ENCODE measurements at regions not wholly inside any gene's neighbourhood (a gene's known extent, or its start where the extent isn't known, plus 50 kb on each side); places are given as distances from the start of the nearest gene placed in this dataset.
"Not testable (repeated sequence)": the region's sequence is repeated elsewhere in the genome, so short reads cannot be mapped to it uniquely, and the experiment has no call there.

GRCh38 chr1:89436856-89437255, 73.0 kb downstream of the GBP6 start:
- Histone ChIP-seq H3K27me3 (ENCODE audit: control insufficient read depth, insufficient read depth, low read length) (peaks cover 8% of the 10 kb centered on the region; the same call in 1 of the 2 replicates), H3K9me3 (ENCODE audit: control insufficient read depth, insufficient read depth, low read depth, low read length) (no peaks in the 10 kb centered on the region), H3K27ac (ENCODE audit: low read length) (no peak overlapping the region), H3K4me3 (ENCODE audit: low read depth in 2 of 2, low read length in 2 of 2) (no peak overlapping the region), H3K36me3 (ENCODE audit: control insufficient read depth, insufficient read depth, low read length) (no peaks in the 10 kb centered on the region), H3K4me1 (ENCODE audit: control insufficient read depth, insufficient read depth, low read length) (no peaks in the 10 kb centered on the region)
- TF ChIP-seq POLR2AphosphoS5 (IDR thresholded peaks at IDR 0.05; ENCODE audit: low read depth, low read length) (no peak), TCF7L2 (IDR thresholded peaks at IDR 0.05; ENCODE audit: low read depth, low read length) (no peak), SIN3A (IDR thresholded peaks at IDR 0.05; ENCODE audit: borderline replicate concordance, insufficient read depth, low read depth, low read length) (no peak)
- POLR2A ChIA-PET, result no interaction called here
- intact Hi-C loops (cut with micrococcal nuclease; ENCODE audit: unreplicated experiment) (no loop called here), in situ Hi-C loops (cut with HindIII; ENCODE audit: low pct_unique_long_range_greater_than_20kb, low sequenced_read_pairs) (no loop called here)
- BruUV-seq (replicated peaks), result no TSS peak
- CTCF ChIA-PET, result no interaction called here
- DNase-seq (ENCODE audit: low read depth, low spot score) (no peak), ATAC-seq (no peak)

GRCh38 chr1:89438301-89438700, 74.4 kb downstream of the GBP6 start:
- BruUV-seq (replicated peaks), result not testable (repeated sequence)

GRCh38 chr1:89440911-89441310, 77.1 kb downstream of the GBP6 start:
- no peak overlapping the region for H3K27ac ChIP-seq (ENCODE audit: low read length)
- H3K27me3 ChIP-seq (ENCODE audit: control insufficient read depth, insufficient read depth, low read length), result no peaks in the 10 kb centered on the region
- DNase-seq (ENCODE audit: low read depth, low spot score) (no peak), ATAC-seq (no peak)
- POLR2A ChIA-PET, result no interaction called here
- H3K4me3 ChIP-seq (ENCODE audit: low read depth in 2 of 2, low read length in 2 of 2), result no peak overlapping the region
- in situ Hi-C loops (cut with HindIII; ENCODE audit: low pct_unique_long_range_greater_than_20kb, low sequenced_read_pairs) (no loop called here), intact Hi-C loops (cut with micrococcal nuclease; ENCODE audit: unreplicated experiment) (no loop called here)
- H3K4me1 ChIP-seq (ENCODE audit: control insufficient read depth, insufficient read depth, low read length), result no peaks in the 10 kb centered on the region
- no peaks in the 10 kb centered on the region for H3K36me3 ChIP-seq (ENCODE audit: control insufficient read depth, insufficient read depth, low read length)
- no peak for TF ChIP-seq TCF7L2 (IDR thresholded peaks at IDR 0.05; ENCODE audit: low read depth, low read length)
- no peak for TF ChIP-seq POLR2AphosphoS5 (IDR thresholded peaks at IDR 0.05; ENCODE audit: low read depth, low read length)
- TF ChIP-seq CTCF (IDR thresholded peaks at IDR 0.05), result no peak
- no peak for TF ChIP-seq REST (IDR thresholded peaks at IDR 0.05; ENCODE audit: insufficient read depth in 1 of 2, low read depth in 2 of 2, low read length in 1 of 2)
- no peak for TF ChIP-seq SIN3A (IDR thresholded peaks at IDR 0.05; ENCODE audit: borderline replicate concordance, insufficient read depth, low read depth, low read length)
- CTCF ChIA-PET, result no interaction called here
- no TSS peak for BruUV-seq (replicated peaks)
- H3K9me3 ChIP-seq (ENCODE audit: control insufficient read depth, insufficient read depth, low read depth, low read length), result no peaks in the 10 kb centered on the region

More at GRCh38 chr1:89438301-89438700, 74.4 kb downstream of the GBP6 start:
- POLR2A ChIA-PET; H3K9me3 ChIP-seq (ENCODE audit: control insufficient read depth, insufficient read depth, low read depth, low read length); in situ Hi-C loops (cut with HindIII; ENCODE audit: low pct_unique_long_range_greater_than_20kb, low sequenced_read_pairs); H3K4me3 ChIP-seq (ENCODE audit: low read depth in 2 of 2, low read length in 2 of 2); H3K27me3 ChIP-seq (ENCODE audit: control insufficient read depth, insufficient read depth, low read length); intact Hi-C loops (cut with micrococcal nuclease; ENCODE audit: unreplicated experiment); H3K36me3 ChIP-seq (ENCODE audit: control insufficient read depth, insufficient read depth, low read length); ATAC-seq; H3K27ac ChIP-seq (ENCODE audit: low read length); H3K4me1 ChIP-seq (ENCODE audit: control insufficient read depth, insufficient read depth, low read length); DNase-seq (ENCODE audit: low read depth, low spot score): not testable (repeated sequence)
- CTCF ChIA-PET, result interaction anchor here (0.6 kb wide), 1 partner anchor 78 kb away, joined by 3 read pairs; no protein-coding TSS in a partner anchor

Data from Panc1 (cell line).